ENCODE measurements at regions not wholly inside any gene's neighbourhood (a gene's known extent, or its start where the extent isn't known, plus 50 kb on each side); places are given as distances from the start of the nearest gene placed in this dataset.
"Not testable (repeated sequence)": the region's sequence is repeated elsewhere in the genome, so short reads cannot be mapped to it uniquely, and the experiment has no call there.

DNA sequence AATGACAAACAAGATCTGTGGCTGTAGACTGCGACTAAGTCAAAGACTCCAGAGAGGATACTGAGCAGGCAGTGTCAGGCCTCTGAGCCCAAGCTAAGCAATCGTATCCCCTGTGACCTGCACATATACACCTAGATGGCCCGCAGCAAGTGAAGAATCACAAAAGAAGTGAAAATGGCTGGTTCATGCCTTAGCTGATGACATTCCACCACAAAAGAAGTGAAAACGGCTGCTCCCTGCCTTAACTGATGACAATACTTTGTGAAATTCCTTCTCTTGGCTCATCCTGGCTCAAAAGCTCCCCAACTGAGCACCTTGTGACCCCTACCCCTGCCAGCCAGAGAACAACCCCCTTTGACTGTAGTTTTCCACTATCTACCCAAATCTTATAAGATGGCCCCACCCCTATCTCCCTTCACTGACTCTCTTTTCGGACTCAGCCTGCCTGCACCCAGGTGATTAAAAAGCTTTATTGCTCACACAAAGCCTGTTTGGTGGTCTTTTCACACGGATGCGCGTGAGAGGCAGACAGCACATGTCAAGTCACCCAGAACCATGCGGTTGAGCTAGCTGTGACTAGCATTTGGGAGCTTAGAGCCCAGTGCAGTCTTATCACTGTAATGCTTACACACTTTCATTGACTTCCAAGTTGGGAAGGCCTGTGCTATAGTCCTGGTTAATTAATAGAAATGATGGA is 812.0 kb downstream of the MCTP2 start:
- TF ChIP-seq, protein P1, sequence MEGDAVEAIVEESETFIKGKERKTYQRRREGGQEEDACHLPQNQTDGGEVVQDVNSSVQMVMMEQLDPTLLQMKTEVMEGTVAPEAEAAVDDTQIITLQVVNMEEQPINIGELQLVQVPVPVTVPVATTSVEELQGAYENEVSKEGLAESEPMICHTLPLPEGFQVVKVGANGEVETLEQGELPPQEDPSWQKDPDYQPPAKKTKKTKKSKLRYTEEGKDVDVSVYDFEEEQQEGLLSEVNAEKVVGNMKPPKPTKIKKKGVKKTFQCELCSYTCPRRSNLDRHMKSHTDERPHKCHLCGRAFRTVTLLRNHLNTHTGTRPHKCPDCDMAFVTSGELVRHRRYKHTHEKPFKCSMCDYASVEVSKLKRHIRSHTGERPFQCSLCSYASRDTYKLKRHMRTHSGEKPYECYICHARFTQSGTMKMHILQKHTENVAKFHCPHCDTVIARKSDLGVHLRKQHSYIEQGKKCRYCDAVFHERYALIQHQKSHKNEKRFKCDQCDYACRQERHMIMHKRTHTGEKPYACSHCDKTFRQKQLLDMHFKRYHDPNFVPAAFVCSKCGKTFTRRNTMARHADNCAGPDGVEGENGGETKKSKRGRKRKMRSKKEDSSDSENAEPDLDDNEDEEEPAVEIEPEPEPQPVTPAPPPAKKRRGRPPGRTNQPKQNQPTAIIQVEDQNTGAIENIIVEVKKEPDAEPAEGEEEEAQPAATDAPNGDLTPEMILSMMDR (IDR thresholded peaks at IDR 0.05; ENCODE audit: insufficient read depth, low read length): not testable (repeated sequence)
- TF ChIP-seq, protein P2, sequence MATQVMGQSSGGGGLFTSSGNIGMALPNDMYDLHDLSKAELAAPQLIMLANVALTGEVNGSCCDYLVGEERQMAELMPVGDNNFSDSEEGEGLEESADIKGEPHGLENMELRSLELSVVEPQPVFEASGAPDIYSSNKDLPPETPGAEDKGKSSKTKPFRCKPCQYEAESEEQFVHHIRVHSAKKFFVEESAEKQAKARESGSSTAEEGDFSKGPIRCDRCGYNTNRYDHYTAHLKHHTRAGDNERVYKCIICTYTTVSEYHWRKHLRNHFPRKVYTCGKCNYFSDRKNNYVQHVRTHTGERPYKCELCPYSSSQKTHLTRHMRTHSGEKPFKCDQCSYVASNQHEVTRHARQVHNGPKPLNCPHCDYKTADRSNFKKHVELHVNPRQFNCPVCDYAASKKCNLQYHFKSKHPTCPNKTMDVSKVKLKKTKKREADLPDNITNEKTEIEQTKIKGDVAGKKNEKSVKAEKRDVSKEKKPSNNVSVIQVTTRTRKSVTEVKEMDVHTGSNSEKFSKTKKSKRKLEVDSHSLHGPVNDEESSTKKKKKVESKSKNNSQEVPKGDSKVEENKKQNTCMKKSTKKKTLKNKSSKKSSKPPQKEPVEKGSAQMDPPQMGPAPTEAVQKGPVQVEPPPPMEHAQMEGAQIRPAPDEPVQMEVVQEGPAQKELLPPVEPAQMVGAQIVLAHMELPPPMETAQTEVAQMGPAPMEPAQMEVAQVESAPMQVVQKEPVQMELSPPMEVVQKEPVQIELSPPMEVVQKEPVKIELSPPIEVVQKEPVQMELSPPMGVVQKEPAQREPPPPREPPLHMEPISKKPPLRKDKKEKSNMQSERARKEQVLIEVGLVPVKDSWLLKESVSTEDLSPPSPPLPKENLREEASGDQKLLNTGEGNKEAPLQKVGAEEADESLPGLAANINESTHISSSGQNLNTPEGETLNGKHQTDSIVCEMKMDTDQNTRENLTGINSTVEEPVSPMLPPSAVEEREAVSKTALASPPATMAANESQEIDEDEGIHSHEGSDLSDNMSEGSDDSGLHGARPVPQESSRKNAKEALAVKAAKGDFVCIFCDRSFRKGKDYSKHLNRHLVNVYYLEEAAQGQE (IDR thresholded peaks at IDR 0.05; ENCODE audit: insufficient replicate concordance, low read depth): not testable (repeated sequence)
